Middle frontal gyrus (tissue), 1 donor: ENCODE measurements at regions not wholly inside any gene's neighbourhood (a gene's known extent, or its start where the extent isn't known, plus 50 kb on each side); places are given as distances from the start of the nearest gene placed in this dataset.

ENCODE experiments used
- DNase-seq: peaks from one replicate; pipeline ENCODE4 v3.0.0-alpha.2; 2015; ENCODE audit warnings: low spot score; ENCODE audit errors: extremely low spot score

DNA sequence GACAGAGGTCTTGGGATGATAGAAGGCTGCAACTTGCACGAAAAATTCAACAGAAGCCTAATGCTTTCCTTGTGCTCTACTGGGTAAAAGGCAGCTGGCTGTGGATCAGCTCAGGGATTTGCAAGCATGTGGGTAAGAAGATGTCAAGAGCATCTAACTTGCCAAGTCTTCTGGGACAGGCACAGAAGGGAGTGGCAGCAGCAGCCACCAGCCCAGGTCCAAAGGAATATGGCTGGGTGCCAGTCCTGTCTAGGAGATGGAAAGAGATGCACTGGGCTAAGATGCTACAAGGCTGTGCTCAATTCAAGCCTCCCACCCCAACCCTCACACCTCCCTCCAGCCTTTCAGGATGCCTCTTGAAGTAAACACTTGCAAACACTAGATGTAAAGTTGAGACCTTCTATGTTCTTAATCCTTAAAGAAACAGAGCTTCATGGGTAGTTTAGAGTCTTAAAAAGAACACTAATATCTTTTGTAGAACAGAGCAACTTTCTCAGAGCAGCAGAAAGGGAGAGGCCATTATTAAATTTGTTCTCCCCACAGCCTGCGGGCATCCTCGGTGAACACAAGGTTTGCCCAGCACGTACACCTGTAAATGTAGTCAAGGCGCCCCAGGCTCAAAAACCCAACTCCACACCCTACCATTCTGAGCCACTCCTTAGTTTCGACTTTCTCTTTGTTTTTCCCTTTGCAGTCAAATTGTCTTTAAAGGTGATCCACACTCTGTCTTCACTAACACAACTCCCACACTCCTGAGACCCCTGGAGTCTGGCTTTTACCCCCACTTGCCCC is 64.6 kb upstream of the BCAR3 start:
- DNase-seq: no peak

DNA sequence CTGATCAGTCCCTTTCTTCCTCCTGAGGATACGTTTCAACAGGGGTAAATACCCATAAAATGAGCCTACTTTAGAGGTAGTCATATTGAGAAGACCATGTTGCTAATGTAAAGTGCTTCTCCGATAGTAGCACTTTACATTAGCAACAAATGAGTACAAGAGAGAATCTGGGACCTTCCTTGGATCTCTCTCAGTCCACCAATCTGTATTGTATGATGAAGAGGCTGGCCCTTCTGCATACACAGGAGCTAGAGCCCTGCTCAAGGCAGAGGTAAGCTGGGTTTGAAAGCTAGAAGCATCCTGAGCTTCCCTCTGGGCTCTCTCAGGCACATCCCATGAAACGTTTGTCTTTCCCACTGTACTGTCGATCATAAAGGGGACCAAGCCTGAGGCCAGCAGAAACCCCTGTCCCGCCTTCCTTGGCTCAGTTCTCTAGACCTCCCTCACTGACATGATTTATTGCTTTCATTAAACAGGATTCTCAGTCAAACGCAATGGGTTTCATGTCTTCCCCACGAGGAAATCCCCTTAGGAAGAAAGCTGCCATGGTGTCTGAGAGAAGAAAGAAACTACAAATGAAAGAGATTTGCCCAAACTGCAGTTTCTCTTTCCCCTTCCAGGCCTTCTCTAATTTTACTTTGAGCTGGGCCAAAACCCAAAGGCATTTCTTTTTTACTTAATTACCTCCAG is 62.8 kb upstream of the BCAR3 start:
- no peak for DNase-seq

DNA sequence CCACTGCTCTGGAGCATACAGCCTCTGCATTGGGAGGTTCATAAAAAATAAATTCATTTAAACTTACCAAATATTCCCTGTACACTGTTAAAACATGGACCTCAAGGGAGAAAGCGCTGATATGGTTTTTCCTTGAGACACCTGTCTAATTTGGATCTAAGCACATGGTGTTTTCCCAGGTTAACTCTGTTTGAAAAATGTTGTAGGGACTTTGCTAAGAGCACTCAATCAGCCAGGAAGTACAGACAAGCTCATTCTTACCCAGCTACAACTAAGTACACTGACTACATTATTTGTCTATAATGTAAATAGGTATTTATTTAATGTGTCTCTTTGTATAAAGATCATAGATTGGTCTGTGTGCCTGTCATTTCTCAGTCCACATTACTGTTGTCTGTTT is 61.8 kb upstream of the BCAR3 start:
- DNase-seq: no peak

DNA sequence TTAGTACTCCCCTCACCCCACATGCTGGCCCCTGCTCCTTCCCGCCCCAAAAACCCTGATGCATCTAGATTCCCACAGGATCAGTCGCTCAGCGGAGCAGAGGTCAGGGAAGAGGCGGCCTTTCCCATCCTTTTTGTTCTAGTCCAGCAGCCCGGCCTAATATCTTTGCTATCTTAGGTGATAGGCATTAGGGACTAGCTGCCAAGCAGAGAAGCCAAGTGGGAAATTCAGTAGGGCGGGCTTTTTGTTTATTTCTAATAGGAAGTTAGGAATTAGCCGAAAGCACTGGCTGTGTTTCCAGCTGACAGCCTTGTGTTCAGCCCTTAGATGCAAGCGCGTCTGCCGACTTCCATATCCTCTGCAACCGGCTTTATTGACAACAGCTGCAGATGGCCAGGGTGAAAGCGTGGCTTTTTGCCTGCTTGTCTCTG is 59.0 kb upstream of the BCAR3 start:
- no peak for DNase-seq

DNA sequence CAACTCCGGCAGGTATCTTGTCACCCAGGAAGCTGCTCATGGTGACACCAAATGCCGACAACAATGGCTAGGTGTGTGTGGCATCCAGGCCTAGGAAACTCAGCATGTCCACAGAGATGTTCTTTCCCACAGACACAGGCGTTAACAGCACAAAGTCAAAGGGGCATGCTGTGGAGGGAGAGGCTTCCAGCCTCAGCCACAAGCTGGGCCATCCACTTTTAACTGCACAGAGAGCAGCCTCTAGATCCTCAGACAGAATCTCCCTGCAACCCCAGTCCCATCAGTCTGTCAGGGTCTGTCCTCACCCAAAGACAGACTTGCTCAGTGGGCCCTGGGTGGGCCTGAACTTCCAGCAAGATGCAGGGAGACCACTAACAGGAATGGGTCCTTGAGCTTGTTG is 58.5 kb upstream of the BCAR3 start:
- no peak for DNase-seq

DNA sequence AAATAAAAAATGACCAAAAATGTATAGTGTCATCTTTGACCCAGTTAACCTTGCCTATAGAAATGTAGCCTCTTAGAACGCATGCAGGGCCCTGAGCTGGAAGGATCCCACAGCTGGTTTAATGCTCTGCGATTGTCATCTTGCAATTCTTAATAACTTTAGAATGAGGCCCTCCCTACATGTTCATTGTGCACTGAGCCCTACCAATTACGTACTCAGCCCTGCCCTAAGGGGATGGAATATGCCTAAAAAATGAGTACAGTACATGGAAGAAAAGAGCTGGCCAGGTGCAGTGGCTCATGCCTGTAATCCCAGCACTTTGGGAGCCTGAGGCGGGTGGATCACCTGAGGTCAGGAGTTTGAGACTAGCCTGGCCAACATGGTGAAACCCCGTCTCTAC is 57.8 kb upstream of the BCAR3 start:
- DNase-seq: no peak

DNA sequence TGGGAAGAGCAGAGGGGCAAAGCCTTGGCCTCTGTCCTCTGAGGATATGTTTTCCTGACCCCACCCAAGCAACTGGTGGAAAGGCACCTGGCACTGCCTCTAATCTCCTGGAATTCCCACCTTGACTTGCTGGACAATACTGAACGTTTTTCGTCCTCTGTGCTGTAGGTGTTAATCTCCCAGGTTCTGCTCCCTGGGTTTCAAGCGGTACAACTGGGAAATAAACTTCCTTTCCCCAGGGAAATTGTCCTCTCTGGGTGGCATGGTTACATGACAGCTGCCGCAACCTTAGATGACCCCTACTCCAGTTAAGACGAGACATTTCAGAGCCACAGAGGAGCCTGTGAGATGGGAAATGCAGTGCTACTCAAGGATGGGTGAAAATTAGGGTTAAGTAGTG is 57.3 kb upstream of the BCAR3 start:
- DNase-seq: no peak

DNA sequence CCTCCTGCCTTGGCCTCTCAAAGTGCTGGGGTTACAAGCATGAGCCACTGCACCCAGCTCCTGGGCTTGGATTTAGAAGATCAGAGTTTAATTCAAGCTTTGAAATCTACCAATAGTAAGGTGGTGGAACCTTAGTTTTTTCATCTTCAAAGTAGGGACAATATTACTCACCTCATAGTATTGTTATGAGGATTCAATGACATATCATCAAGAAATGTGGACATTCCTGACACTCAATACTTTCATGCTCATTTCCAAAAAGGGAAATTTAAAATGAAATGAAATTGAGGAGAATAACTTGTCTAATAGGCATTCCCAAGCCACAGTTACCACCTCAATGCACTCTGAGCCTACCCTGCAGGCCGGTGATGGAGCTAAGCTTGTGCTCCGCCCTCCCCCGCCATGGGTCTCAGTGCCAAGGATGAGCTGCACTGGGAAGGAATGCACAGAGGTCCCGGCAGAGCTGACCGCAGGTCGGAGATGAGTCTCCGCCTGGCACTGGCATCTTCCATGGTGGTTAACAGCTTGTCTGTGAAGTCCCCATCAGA is 56.5 kb upstream of the BCAR3 start:
- no peak for DNase-seq

DNA sequence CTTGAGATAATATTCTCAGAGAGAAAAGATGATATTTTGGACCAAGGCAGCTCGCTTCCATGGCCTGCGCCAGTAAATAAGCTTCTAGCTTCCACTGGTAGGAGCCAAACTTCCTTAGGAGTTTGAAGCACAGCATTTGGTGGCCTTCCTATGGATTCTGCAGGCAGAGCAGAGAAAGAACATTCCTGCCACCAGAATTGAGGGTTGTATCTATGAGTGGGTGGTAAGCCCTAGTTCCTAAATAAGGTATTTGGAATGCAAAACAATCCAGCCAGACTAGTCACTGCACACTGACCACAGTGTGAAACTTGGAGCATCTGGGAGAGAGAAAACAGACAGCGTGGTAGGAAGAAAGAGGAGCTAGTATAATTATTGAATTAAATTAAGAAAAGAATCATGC is 54.1 kb upstream of the BCAR3 start:
- no peak for DNase-seq

DNA sequence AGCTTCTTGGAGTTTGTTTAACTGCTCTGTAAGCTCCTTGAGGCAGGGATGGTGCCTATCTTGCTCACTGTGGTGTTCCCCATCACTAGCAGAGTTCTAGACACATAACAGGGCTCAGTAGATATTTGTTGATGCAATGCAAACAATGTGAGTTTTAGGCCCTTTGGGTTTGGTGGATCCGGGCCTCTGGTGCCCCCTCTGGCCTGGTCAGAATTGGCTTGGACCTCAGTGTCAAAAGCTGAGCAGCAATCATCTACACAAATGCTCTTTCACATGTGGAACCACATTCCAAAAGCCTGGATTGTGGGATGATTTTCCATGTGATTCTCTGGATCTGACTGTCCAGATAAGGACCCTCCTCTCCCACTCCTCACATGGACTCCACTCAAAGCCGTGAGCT is 53.4 kb upstream of the BCAR3 start:
- no peak for DNase-seq

DNA sequence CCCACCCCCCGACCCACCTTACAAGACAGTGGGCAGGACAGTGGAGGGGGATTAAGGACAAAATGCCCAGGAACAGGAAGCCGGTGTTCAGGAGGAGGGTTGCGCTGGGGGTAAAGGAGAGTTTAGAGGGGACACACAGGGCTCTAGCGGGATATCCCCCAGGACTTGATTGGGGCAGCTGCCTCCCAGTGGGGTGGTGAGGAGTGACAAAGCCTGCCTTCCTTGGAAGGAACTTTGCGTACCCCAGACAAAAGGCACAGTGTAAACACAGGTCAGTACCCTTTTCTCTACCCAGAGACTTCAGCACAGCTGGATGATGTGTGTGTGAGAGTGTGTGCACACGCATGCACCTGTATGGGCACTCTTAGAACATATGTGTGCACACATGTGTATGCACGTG is 51.7 kb upstream of the BCAR3 start:
- no peak for DNase-seq

DNA sequence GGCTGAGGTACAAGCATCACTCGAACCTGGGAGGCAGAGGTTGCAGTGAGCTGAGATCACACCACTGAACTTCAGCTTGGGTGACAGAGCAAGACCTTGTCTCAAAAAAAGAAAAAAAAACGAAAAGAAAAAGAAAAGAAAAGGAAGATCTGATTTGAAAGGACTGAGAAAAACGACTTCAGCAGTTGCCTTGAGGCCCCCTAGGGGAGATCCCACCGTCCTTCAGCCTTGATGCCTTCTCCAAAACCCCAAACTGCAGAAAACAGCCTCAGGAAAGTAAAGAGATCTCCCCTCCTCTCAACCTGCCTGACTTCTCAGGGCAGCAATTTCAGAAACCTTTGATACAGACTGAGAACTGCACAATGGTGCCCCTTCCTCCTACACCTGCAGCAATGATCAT is 50.9 kb upstream of the BCAR3 start:
- no peak for DNase-seq
